ENCODE measurements at regions not wholly inside any gene's neighbourhood (a gene's known extent, or its start where the extent isn't known, plus 50 kb on each side); places are given as distances from the start of the nearest gene placed in this dataset.

DNA sequence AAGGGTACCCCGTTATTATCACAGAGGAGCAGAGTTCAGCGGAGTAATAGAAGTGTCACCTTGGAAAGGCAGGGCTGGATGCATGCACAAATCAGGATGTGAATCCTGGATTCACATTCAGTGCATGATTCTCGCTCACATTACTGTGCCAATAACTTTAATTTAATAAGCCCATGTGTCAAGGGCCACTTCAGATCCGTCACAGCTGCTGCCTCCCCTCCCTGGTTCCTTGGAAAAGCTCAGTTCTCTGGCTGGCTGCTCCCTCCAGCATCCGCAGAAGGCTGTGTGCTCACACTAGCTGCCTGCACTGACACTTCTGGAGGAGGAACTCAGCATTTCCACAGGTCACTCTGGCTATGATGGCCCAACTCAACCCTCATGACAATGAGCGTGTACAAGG is 256.8 kb upstream of the ADAMTS16 start:
- Histone ChIP-seq H3K4me1 (ENCODE audit: control insufficient read depth, insufficient read depth, low read length) (no peaks in the 10 kb centered on the region), H3K9me3 (ENCODE audit: control insufficient read depth, low read length) (no peaks in the 10 kb centered on the region), H3K9ac (ENCODE audit: extremely low read depth, low read length, poor library complexity, severe bottlenecking) (no peak overlapping the region), H3K27ac (ENCODE audit: low read depth, low read length) (no peak overlapping the region), H3K36me3 (ENCODE audit: control insufficient read depth, insufficient read depth, low read length) (no peaks in the 10 kb centered on the region), H3K27me3 (ENCODE audit: control insufficient read depth, insufficient read depth, low read length, poor library complexity, severe bottlenecking) (no peaks in the 10 kb centered on the region), H3K4me3 (ENCODE audit: low read length) (no peak overlapping the region)
- Mint-ChIP-seq H3K4me1 (no peaks in the 10 kb centered on the region), H3K36me3 (ENCODE audit: low read depth) (no peaks in the 10 kb centered on the region), H3K4me3 (no peak overlapping the region), H3K27ac (no peak overlapping the region), H3K27me3 (ENCODE audit: insufficient read depth) (no peaks in the 10 kb centered on the region), H3K9me3 (no peaks in the 10 kb centered on the region)
- 87 to 100% methylated on average over 3 to 6 of the region's 6 CpGs for WGBS, 2 experiments (ENCODE audit: insufficient coverage in 1 of 2, insufficient read length in 1 of 2)
- TF ChIP-seq, protein P1, sequence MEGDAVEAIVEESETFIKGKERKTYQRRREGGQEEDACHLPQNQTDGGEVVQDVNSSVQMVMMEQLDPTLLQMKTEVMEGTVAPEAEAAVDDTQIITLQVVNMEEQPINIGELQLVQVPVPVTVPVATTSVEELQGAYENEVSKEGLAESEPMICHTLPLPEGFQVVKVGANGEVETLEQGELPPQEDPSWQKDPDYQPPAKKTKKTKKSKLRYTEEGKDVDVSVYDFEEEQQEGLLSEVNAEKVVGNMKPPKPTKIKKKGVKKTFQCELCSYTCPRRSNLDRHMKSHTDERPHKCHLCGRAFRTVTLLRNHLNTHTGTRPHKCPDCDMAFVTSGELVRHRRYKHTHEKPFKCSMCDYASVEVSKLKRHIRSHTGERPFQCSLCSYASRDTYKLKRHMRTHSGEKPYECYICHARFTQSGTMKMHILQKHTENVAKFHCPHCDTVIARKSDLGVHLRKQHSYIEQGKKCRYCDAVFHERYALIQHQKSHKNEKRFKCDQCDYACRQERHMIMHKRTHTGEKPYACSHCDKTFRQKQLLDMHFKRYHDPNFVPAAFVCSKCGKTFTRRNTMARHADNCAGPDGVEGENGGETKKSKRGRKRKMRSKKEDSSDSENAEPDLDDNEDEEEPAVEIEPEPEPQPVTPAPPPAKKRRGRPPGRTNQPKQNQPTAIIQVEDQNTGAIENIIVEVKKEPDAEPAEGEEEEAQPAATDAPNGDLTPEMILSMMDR (conservative IDR thresholded peaks at IDR 0.05), result no peak
- DNase-seq, result no peak

DNA sequence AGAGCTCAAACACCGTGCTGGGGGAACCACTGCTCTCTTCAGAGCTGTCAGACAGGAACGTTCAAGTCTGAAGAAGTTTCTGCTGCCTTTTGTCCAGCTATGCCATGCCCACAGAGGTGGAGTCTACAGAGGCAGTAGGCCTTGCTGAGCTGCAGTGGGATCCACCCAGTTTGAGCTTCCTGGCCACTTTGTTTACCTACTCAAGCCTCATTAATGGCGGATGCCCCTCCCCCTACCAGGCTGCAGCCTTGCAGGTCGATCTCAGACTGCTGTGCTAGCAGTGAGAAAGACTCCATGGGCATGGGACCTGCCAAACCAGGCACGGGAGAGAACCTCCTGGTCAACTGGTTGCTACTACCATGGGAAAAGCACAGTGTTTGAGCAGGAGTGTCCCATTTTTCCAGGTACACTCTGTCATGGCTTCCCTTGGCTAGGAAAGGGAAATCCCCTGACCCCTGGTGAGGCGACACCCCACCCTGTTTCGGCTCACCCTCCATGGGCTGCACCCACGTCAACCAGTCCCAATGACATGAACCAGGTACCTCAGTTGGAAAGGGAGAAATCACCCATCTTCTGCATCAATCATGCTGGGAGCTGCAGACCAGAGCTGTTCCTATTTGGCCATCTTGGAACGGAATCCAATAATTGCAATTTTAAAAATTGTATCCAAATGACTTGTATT is 246.9 kb upstream of the ADAMTS16 start:
- Mint-ChIP-seq H3K4me1 (no peaks in the 10 kb centered on the region), H3K27me3 (ENCODE audit: insufficient read depth) (peaks cover 2% of the 10 kb centered on the region), H3K9me3 (peaks cover 2% of the 10 kb centered on the region), H3K27ac (no peak overlapping the region), H3K4me3 (no peak overlapping the region), H3K36me3 (ENCODE audit: low read depth) (no peaks in the 10 kb centered on the region)
- H3K9me3 ChIP-seq (ENCODE audit: control insufficient read depth, low read length), result no peaks in the 10 kb centered on the region
- H3K27ac ChIP-seq (ENCODE audit: low read depth, low read length), result no peak overlapping the region
- DNase-seq, result no peak
- TF ChIP-seq, protein P1 (conservative IDR thresholded peaks at IDR 0.05), result no peak
- H3K4me1 ChIP-seq (ENCODE audit: control insufficient read depth, insufficient read depth, low read length), result no peaks in the 10 kb centered on the region
- no peaks in the 10 kb centered on the region for H3K27me3 ChIP-seq (ENCODE audit: control insufficient read depth, insufficient read depth, low read length, poor library complexity, severe bottlenecking)
- 85 to 88% methylated on average over 8 to 9 of the region's 9 CpGs for WGBS, 2 experiments (ENCODE audit: insufficient coverage in 1 of 2, insufficient read length in 1 of 2)
- no peaks in the 10 kb centered on the region for H3K36me3 ChIP-seq (ENCODE audit: control insufficient read depth, insufficient read depth, low read length)
- no peak overlapping the region for H3K9ac ChIP-seq (ENCODE audit: extremely low read depth, low read length, poor library complexity, severe bottlenecking)
- no peak overlapping the region for H3K4me3 ChIP-seq (ENCODE audit: low read length)

DNA sequence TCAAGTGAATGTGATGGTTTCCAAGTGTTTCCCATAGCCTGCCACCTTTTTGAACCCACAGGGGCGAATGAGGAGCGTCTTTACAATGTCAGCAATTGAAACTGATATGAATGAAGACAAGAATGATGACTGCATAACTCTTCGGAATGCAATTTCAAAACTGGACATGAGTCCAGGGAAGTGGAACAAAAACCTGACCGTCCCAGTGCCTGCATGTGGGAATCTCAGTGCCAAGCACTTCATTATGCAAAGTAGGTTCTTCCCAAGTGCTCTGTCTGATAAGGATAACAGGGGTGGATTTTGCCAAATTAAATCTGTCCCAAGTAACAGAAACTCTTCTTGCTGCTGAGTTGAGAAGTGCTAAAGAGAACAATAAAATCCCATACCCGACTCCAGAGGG is 243.8 kb upstream of the ADAMTS16 start:
- no peak overlapping the region for H3K4me3 ChIP-seq (ENCODE audit: low read length)
- WGBS, 2 experiments (ENCODE audit: insufficient coverage in 1 of 2, insufficient read length in 1 of 2), result 92% methylated on average over 5 of the region's 5 CpGs
- H3K27ac Mint-ChIP-seq, result no peak overlapping the region
- no peaks in the 10 kb centered on the region for H3K36me3 ChIP-seq (ENCODE audit: control insufficient read depth, insufficient read depth, low read length)
- no peaks in the 10 kb centered on the region for H3K9me3 ChIP-seq (ENCODE audit: control insufficient read depth, low read length)
- H3K4me1 Mint-ChIP-seq, result no peaks in the 10 kb centered on the region
- H3K36me3 Mint-ChIP-seq (ENCODE audit: low read depth), result no peaks in the 10 kb centered on the region
- no peak for DNase-seq
- peaks cover 2% of the 10 kb centered on the region for H3K9me3 Mint-ChIP-seq
- H3K27me3 Mint-ChIP-seq (ENCODE audit: insufficient read depth), result peaks cover 2% of the 10 kb centered on the region
- no peak overlapping the region for H3K27ac ChIP-seq (ENCODE audit: low read depth, low read length)
- H3K27me3 ChIP-seq (ENCODE audit: control insufficient read depth, insufficient read depth, low read length, poor library complexity, severe bottlenecking), result no peaks in the 10 kb centered on the region
- no peak overlapping the region for H3K4me3 Mint-ChIP-seq
- H3K4me1 ChIP-seq (ENCODE audit: control insufficient read depth, insufficient read depth, low read length), result no peaks in the 10 kb centered on the region
- no peak overlapping the region for H3K9ac ChIP-seq (ENCODE audit: extremely low read depth, low read length, poor library complexity, severe bottlenecking)
- TF ChIP-seq, protein P1 (conservative IDR thresholded peaks at IDR 0.05), result no peak

Measured in endodermal cell (in vitro differentiated cells).